ENCODE measurements at regions not wholly inside any gene's neighbourhood (a gene's known extent, or its start where the extent isn't known, plus 50 kb on each side); places are given as distances from the start of the nearest gene placed in this dataset.
A peak's percentile ranks its signal among the peaks of the same experiment; 100 is the strongest.

GRCh38 chr2:39942950-39943349 lies 163.9 kb upstream of the THUMPD2 start:
- no peak overlapping the region for H3K9ac ChIP-seq (ENCODE audit: insufficient read depth, low read length)
- DNase-seq (ENCODE audit: low read depth in 2 of 2) = peak in 1 of 2 donors; percentile 83
- H3K4me1 ChIP-seq (ENCODE audit: control insufficient read depth, extremely low read depth, insufficient read depth, low read length) = no peaks in the 10 kb centered on the region
- H3K4me2 ChIP-seq (ENCODE audit: extremely low read depth, insufficient read depth, low read length) = no peak overlapping the region
- H4K20me1 ChIP-seq (ENCODE audit: control insufficient read depth, extremely low read depth, insufficient read depth, low read length) = no peaks in the 10 kb centered on the region
- no peaks in the 10 kb centered on the region for H3K79me2 ChIP-seq (ENCODE audit: control insufficient read depth, insufficient read depth, low read length)
- no peaks in the 10 kb centered on the region for H3K9me3 ChIP-seq (ENCODE audit: control insufficient read depth, insufficient read depth, low read depth, low read length)
- no peak for TF ChIP-seq EZH2 (IDR thresholded peaks at IDR 0.05; ENCODE audit: low read length, missing control alignments)
- TF ChIP-seq, protein P1, sequence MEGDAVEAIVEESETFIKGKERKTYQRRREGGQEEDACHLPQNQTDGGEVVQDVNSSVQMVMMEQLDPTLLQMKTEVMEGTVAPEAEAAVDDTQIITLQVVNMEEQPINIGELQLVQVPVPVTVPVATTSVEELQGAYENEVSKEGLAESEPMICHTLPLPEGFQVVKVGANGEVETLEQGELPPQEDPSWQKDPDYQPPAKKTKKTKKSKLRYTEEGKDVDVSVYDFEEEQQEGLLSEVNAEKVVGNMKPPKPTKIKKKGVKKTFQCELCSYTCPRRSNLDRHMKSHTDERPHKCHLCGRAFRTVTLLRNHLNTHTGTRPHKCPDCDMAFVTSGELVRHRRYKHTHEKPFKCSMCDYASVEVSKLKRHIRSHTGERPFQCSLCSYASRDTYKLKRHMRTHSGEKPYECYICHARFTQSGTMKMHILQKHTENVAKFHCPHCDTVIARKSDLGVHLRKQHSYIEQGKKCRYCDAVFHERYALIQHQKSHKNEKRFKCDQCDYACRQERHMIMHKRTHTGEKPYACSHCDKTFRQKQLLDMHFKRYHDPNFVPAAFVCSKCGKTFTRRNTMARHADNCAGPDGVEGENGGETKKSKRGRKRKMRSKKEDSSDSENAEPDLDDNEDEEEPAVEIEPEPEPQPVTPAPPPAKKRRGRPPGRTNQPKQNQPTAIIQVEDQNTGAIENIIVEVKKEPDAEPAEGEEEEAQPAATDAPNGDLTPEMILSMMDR (conservative IDR thresholded peaks at IDR 0.05 in 1 of 2, IDR thresholded peaks at IDR 0.05 in 1 of 2; ENCODE audit: low read depth in 1 of 2, low read length in 2 of 2) = no peak
- H3K36me3 ChIP-seq (ENCODE audit: control insufficient read depth, insufficient read depth, low read length) = no peaks in the 10 kb centered on the region
- H2AFZ ChIP-seq (ENCODE audit: low read length) = peak overlapping the region; percentile 41
- H3K27me3 ChIP-seq (ENCODE audit: control insufficient read depth, insufficient read depth, low read length) = no peaks in the 10 kb centered on the region
- no peak overlapping the region for H3K4me3 ChIP-seq (replicated peaks in 1 of 4; ENCODE audit: control extremely low read depth in 1 of 4, insufficient read depth in 1 of 4, low read depth in 3 of 4, low read length in 4 of 4)
- no peak overlapping the region for H3K27ac ChIP-seq (ENCODE audit: insufficient read depth, low read length)

DNA sequence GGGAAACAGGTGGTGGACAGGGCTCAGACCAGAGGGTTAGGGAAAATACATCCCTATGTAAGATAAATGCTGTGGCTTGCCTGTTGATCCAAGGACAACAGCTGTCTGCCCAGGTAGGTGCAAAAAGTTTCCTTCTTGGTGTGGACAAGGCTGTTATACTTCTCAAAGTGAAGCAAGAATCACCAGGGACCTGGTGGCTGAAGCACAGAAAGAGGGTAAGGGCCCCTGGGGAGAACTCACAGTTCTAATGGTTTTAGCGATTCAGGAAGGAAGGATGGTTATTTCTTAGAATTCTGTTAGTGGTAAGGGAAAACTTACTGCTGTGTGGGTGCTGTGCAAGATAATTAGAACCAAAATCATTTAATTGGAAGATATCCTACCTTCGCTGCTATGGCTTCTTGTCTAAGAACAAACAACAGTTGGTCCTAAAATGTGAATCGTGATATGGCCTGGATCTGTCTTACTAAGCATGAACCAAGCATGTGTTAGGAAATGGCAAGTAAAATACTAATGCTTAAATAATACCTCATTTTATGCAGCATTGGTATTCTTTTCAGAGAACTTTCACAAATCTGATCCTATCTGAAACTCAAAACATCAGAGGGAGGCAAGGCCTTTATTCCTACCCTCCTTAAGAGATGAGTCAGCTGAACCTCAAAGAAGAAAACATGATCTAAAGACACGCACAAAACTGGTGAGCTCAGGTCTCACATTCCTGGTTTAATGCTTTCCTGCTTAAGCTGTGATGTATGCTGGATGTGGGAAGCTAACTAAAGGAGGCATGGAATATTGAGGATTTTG lies 159.2 kb upstream of the THUMPD2 start:
- no peak overlapping the region for H3K4me3 ChIP-seq (replicated peaks in 1 of 4; ENCODE audit: control extremely low read depth in 1 of 4, insufficient read depth in 1 of 4, low read depth in 3 of 4, low read length in 4 of 4)
- no peaks in the 10 kb centered on the region for H3K9me3 ChIP-seq (ENCODE audit: control insufficient read depth, insufficient read depth, low read depth, low read length)
- H3K4me1 ChIP-seq (ENCODE audit: control insufficient read depth, extremely low read depth, insufficient read depth, low read length) = no peaks in the 10 kb centered on the region
- H3K27ac ChIP-seq (ENCODE audit: insufficient read depth, low read length) = no peak overlapping the region
- no peak overlapping the region for H2AFZ ChIP-seq (ENCODE audit: low read length)
- peak; percentile 38 to 99 for DNase-seq (ENCODE audit: low read depth in 2 of 2)
- H3K36me3 ChIP-seq (ENCODE audit: control insufficient read depth, insufficient read depth, low read length) = no peaks in the 10 kb centered on the region
- H3K9ac ChIP-seq (ENCODE audit: insufficient read depth, low read length) = no peak overlapping the region
- H3K27me3 ChIP-seq (ENCODE audit: control insufficient read depth, insufficient read depth, low read length) = no peaks in the 10 kb centered on the region
- no peaks in the 10 kb centered on the region for H4K20me1 ChIP-seq (ENCODE audit: control insufficient read depth, extremely low read depth, insufficient read depth, low read length)
- H3K79me2 ChIP-seq (ENCODE audit: control insufficient read depth, insufficient read depth, low read length) = no peaks in the 10 kb centered on the region
- no peak overlapping the region for H3K4me2 ChIP-seq (ENCODE audit: extremely low read depth, insufficient read depth, low read length)
- TF ChIP-seq, protein P1 (conservative IDR thresholded peaks at IDR 0.05 in 1 of 2, IDR thresholded peaks at IDR 0.05 in 1 of 2; ENCODE audit: low read depth in 1 of 2, low read length in 2 of 2) = no peak
- TF ChIP-seq EZH2 (IDR thresholded peaks at IDR 0.05; ENCODE audit: low read length, missing control alignments) = no peak

GRCh38 chr2:39937621-39938020 lies 158.6 kb upstream of the THUMPD2 start:
- H2AFZ ChIP-seq (ENCODE audit: low read length) = no peak overlapping the region
- no peaks in the 10 kb centered on the region for H3K9me3 ChIP-seq (ENCODE audit: control insufficient read depth, insufficient read depth, low read depth, low read length)
- no peak overlapping the region for H3K4me2 ChIP-seq (ENCODE audit: extremely low read depth, insufficient read depth, low read length)
- H3K27me3 ChIP-seq (ENCODE audit: control insufficient read depth, insufficient read depth, low read length) = no peaks in the 10 kb centered on the region
- TF ChIP-seq, protein P1 (conservative IDR thresholded peaks at IDR 0.05 in 1 of 2, IDR thresholded peaks at IDR 0.05 in 1 of 2; ENCODE audit: low read depth in 1 of 2, low read length in 2 of 2) = no peak
- no peak for TF ChIP-seq EZH2 (IDR thresholded peaks at IDR 0.05; ENCODE audit: low read length, missing control alignments)
- H3K4me3 ChIP-seq (replicated peaks in 1 of 4; ENCODE audit: control extremely low read depth in 1 of 4, insufficient read depth in 1 of 4, low read depth in 3 of 4, low read length in 4 of 4) = no peak overlapping the region
- no peak for DNase-seq (ENCODE audit: low read depth in 2 of 2)
- no peaks in the 10 kb centered on the region for H4K20me1 ChIP-seq (ENCODE audit: control insufficient read depth, extremely low read depth, insufficient read depth, low read length)
- H3K27ac ChIP-seq (ENCODE audit: insufficient read depth, low read length) = no peak overlapping the region
- no peaks in the 10 kb centered on the region for H3K4me1 ChIP-seq (ENCODE audit: control insufficient read depth, extremely low read depth, insufficient read depth, low read length)
- no peaks in the 10 kb centered on the region for H3K36me3 ChIP-seq (ENCODE audit: control insufficient read depth, insufficient read depth, low read length)
- H3K9ac ChIP-seq (ENCODE audit: insufficient read depth, low read length) = no peak overlapping the region
- H3K79me2 ChIP-seq (ENCODE audit: control insufficient read depth, insufficient read depth, low read length) = no peaks in the 10 kb centered on the region

All from fibroblast of lung (primary cell).